ENCODE measurements at regions not wholly inside any gene's neighbourhood (a gene's known extent, or its start where the extent isn't known, plus 50 kb on each side); places are given as distances from the start of the nearest gene placed in this dataset.
"Not testable (repeated sequence)": the region's sequence is repeated elsewhere in the genome, so short reads cannot be mapped to it uniquely, and the experiment has no call there.

DNA sequence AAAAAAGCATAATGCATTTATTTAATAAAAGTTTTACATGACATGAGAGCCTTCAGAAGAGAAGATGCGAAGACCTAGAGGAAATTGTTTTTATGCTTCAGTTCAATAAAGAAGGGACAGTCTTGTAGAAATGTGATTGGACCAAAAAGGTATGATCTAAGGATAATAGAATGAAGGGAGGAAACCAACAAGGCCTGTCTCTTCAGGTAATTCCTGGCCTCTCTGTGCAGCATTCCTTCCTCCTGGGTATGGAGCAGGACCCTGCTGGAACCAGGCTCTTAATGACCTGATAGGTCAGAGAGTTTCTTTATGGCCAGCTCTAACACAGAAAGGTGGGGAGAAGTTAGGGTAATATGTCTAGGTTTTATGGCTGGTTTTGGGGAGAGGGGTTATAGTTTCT is 162.8 kb upstream of the HEY2 start:
- in situ Hi-C loops (cut with HindIII; ENCODE audit: low sequenced_read_pairs) = no loop called here

DNA sequence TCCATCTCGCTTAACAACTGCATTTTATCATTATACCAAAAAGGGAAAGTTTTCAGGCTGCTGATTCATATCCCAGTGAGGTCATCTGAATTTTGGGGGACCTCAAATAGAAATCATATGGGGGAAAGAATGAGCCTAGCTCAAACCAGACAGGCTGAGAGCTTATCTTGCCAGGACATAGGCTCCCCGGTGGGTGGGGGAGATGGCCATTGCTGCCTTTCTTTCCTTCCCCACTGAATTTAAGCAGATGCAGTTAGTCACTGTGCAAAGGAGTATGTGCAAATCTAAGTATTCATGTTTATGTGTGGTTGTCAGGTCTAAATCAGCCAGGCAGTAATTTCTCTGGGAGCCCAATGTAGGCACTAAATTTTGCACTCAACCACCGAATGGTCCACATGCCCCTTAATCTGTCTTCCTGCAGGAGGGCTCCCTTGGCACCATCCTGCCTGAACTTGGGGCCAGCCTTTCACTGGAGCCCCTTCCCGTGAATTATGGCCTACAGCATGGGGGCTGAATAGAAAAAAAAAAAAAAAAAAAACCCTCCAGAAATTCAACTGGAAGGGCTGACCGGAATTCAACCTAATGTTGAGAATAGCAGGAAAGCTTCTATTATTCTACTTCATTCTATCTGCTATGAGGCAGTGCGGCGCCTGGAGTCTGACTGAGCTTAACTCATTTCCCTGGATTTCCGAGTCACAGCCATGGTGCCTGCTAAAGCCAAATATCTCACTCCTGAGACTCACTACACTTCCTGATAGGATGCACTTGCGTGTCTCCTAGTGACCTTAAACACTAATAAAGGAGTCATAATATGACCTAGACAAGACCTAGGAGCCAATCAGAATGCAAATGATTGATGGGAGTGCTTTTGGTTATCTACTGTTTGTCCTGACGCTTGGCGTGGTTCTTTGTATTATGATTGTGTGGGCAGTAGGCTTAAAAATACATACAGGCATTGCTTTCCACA is 161.5 kb upstream of the HEY2 start:
- in situ Hi-C loops (cut with HindIII; ENCODE audit: low sequenced_read_pairs) = no loop called here

DNA sequence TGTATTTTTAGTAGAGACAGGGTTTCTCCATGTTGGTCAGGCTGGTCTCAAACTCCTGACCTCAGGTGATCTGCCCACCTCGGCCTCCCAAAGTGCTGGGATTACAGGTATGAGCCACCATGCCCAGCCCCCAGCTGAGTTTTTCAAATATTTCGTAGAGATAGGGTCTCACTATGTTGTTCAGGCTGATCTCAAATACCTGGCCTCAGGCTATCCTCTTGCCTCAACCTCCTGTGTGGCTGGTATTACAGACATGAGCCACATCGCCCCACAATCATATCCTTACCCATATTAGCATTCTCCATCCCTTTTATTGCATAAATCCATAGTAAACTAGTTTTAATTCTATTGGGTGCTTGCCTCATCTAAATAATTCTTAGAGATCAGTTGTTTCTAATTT is 157.6 kb upstream of the HEY2 start:
- in situ Hi-C loops (cut with HindIII; ENCODE audit: low sequenced_read_pairs) = loop anchor here (5.0 kb wide), 1 partner anchor 41 kb away; no protein-coding TSS in a partner anchor

DNA sequence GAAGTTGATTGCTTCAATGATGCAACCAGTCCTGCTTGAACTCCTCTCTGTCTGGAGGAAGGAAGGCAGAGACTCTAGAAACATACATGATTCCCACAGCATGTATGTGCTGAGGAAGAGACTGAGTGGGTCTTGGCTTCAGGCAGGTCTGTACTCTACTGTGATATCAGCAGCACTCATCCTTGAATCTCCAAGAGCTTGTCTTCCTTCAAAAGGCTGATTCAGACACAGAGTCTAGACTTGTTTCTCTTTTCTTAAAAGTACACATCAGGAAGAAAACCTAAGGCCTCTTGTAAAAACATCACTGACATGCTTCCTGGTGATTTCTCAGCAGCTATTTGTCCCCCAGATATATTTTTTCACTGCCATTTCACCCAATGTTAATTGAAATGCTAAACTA is 155.7 kb upstream of the HEY2 start:
- in situ Hi-C loops (cut with HindIII; ENCODE audit: low sequenced_read_pairs) = loop anchor here (5.0 kb wide), 1 partner anchor 39 kb away; no protein-coding TSS in a partner anchor

DNA sequence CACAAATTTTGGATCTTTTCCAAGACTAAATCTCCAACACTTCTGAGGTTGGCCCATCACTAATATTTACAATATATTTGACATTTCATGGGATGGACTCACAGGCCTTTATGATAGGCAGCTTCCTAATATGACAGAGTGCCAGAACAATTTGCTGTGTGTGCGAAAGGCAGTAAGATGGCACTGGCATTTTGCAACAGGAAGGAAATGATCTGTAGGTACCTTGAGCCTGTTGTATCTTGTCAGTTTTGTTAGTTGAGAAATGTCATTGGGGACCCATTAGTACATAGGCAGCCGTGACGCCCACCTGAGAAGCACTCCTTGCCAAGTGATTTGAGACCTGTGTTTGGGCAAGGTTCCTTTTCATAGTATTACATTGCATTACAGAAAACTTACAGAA is 153.4 kb upstream of the HEY2 start:
- in situ Hi-C loops (cut with HindIII; ENCODE audit: low sequenced_read_pairs) = no loop called here

DNA sequence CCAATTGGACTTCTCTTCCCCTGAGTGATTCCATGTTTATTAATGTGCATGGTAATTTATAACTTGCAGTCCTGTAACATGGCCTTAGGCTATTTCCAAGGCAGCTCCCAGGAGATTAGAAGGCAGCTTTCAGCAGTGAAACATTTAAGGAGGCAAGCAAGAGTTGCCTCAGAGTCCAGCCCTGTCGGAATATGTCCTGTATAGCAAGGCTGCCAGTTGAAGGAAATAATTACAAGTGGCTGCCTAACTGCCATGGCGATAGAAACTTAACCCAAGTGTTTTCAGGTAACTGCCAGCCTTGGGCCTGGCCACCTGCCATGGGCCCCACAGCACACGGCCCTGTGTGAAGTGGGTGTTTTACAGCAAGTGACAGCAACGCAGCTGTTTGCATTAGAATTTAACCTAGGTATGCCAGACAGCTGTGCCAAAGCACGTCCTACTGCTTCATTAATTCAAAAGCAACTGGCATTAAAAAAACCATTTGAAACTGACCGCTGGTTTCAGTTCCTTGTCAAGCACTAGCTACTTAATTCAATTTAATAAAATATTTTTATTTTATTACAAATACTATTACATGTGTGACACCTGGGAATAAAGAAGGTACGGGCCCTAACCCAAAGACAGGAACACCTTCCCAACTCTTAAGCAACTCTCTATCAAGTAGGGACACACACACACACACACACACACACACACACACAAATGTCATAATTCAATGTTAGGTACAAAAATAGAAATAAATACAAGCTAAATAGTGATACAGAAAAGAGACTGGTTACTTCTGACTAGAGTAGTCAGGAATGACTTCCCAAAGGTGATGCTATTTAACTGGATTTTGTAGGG is 151.8 kb upstream of the HEY2 start:
- in situ Hi-C loops (cut with HindIII; ENCODE audit: low sequenced_read_pairs) = no loop called here

DNA sequence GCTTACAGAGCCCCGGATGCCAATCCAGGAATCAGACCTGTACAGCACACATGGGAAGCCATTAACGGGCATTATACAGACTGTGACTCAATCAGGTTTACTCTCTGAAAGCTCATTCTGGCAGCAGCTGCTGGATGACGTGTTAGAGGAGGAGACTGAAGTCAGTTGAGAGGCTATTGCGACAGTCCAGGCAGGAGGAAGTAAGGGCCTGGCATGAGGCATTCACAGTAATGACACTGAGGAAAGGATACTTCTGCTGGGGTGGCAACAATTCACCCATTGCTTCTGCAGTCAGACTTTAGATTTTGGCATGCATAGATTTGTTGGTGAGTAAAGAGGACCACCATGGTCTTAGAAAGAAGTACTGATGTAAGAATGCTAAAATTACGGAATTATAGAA is 151.0 kb upstream of the HEY2 start:
- in situ Hi-C loops (cut with HindIII; ENCODE audit: low sequenced_read_pairs) = no loop called here

DNA sequence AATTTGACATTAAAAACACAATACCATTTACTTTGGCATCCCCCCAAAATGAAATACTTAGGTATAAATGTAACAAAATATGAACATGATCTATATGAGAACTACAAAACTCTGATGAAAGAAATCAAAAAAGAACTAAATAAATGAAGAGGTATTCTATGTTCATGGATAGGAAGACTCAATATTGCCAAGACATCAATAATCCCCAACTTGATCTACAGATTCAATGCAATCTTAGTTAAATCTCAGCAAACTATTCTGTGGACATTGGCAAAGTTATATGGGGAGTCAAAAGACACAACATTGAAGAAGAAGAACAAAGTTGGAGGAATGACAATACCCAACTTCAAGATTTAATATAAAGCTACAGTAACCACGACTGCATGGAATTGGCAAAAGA is 145.2 kb upstream of the HEY2 start:
- in situ Hi-C loops (cut with HindIII; ENCODE audit: low sequenced_read_pairs) = no loop called here

DNA sequence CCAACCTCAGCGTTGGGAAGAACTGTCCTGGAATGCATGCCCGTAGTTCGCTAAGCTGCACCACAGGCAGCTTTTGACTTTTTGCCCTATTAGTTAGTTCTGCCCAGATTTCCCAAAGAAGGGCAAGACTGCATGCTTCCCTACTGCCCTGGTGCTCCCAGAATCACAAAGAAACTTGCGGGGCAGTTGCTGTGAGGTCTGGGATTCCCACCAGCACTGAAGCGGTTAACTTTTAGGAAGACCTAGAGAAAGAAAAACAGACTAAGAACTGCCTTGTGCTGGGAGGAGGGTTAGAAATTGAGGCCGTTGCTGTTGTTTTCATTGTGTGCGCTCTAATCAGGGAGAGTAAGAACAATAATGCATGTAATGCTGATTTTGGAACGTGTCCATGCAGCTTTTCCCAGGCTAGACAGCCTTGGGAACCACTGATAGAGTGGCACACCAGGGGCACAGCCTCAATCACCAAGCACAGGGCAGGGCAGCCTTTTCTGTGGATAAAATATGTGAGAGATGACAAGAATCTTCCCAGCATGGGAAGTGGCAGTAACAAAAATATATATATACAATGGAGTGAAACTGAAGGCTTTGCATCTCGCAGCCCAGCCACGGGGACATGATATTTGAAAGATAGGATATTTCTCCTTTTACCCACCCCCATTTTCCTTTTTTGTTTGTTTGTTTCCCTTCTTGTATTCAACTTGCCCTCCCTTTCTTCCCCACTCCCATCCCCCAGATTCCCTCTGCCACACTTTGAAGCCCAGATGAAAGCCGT is 137.7 kb upstream of the HEY2 start:
- in situ Hi-C loops (cut with HindIII; ENCODE audit: low sequenced_read_pairs) = no loop called here

DNA sequence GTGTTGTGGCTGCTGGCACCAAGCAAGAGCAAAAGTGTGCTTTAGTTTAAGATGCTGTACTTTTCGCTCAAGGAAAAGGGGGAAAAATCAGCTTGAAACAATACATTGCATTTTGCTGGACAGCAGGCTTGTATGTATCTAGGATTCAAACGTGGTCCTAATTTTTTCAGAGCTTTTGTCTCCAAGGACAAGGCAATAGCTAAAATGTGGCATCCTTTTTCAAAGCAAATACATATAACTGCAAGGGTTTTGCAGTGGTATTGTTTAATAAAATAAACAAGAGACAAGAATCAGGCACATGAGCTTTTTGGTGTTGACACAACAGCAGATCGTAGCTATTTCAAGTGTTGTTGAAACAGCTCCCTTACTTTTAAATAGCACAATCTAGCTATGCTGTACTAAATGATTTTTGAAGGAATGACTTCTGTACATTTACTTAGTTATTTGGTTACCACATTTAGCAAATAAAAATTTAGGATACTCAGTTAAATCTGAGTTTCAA is 137.0 kb upstream of the HEY2 start:
- in situ Hi-C loops (cut with HindIII; ENCODE audit: low sequenced_read_pairs) = no loop called here

DNA sequence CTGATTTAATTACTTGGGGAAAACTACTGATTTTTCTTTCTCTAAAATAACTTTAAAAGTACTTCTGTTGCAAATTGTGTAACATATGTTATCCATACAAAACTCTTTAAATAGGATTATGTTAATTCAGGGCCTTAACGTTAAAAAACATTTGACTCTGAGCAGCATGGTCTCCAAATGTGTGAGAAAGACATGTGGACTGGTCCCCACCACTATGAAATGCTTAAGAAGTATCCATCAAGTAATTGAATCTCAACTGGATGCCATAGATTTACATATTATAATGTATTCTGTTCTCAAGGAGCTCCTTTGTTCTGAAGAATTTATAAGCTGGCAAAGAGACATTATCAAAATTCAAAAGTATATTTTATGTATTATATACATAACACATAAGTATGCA is 130.8 kb upstream of the HEY2 start:
- in situ Hi-C loops (cut with HindIII; ENCODE audit: low sequenced_read_pairs) = no loop called here

DNA sequence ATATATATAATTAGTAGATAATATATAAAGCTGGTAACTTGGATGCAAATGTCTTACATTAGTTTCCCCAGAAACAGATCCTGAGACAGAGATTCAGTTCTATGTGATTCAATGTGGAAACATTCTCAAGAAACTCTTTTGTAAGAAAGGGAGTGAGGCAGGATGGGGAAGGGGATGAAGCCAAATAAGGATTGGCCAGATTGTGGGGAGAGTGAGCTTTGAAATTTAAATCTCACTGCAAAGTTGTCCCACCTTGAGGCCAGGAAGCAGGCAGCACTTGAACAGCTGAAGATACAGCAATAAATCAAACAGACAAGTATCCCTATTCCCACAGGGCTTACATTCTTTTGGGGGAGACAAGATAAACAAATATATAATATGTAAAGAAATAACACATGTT is 126.3 kb upstream of the HEY2 start:
- in situ Hi-C loops (cut with HindIII; ENCODE audit: low sequenced_read_pairs) = no loop called here

DNA sequence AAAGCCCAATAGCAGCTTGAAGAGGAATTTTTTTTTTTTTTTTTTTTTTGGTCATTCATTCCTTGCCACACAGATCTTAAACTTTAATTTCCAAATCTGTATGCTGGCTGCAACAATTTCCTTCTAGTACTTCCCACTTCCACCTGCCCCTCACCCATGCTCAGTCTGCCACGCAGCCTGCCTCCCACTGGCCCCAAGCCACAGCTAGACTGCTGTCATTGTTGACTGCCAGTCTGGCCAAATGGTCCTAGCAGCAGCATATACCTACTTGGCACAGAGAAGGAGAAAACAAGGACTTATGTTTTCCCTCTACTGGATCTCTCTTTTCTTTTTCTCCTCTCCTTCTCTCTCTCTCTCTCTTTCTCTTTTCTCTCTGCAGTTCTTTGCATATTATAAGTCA is 118.3 kb upstream of the HEY2 start:
- in situ Hi-C loops (cut with HindIII; ENCODE audit: low sequenced_read_pairs) = loop anchor here (5.0 kb wide), 1 partner anchor 39 kb away; no protein-coding TSS in a partner anchor

DNA sequence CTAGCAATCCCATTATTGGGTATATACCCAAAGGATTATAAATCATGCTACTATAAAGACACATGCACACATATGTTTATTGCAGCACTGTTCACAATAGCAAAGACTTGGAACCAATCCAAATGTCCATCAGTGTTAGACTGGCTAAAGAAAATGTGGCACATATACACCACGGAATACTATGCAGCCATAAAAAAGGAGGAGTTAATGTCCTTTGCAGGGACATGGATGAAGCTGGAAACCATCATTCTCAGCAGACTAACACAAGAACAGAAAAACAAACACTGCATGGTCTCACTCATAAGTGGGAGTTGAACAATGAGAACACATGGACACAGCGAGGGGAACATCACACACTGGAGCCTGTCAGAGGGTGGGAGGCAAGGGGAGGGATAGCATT is 113.4 kb upstream of the HEY2 start:
- in situ Hi-C loops (cut with HindIII; ENCODE audit: low sequenced_read_pairs) = not testable (repeated sequence)

DNA sequence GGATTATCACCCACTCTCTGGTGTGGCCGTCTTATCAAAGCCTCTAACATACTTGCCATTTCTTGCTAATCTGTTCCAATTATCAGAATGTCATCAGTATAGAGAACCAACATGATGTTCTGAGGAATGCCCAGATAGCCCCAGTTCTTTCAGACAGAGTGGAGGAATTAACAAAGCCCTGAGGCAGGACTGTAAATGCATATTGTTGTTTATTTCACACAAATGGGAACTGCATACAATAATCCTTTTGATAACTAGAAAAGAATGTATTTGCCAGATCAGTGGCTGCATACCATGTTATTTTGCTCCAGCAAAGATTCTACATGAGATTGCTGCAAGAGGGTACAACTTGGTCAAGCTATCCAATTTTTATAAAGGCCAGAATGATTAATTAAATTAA is 112.8 kb upstream of the HEY2 start:
- in situ Hi-C loops (cut with HindIII; ENCODE audit: low sequenced_read_pairs) = no loop called here

DNA sequence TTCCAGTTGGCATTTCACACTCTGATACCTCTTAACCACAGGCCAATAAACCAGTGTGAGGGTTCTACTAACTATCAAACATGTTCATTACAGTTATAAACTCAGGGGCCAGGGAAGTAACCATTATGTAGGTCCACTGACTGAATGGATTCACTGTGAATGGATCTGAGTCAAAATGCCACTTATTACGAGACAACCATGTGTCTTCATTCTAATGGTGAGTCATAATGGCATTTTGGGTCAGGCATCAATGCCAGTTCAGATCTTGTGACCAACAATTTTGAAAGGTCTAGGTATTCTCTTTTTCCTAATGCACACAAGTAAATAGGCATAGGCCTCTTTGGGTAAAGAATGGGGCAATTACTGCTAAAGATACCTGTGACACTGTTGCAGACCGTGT is 112.2 kb upstream of the HEY2 start:
- in situ Hi-C loops (cut with HindIII; ENCODE audit: low sequenced_read_pairs) = no loop called here

DNA sequence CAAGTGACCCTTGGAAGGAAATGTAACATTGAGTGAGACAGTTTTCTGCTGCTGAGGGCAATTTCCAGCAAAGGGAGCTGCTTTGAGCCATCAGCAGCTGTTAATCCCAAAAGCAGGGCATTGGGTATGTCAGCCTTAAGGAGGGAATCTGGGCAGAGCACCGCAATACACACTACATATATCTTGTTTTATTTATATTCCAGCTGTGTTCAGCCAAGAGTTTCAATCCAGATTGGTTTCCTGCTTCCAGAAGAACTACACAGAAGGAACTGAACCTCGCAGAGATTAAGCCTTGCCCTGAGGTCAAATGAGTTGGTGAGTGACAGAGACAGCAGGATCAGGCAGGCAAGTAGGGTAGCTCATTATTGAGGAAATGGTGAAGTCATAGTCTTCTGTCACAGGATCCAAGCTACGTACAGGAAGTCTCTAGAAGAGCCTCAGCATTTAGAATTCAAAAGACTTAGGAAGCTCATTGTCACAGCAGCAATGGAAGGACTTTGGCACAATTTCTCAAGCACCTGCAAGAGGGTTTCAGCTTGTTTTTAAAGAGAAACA is 109.9 kb upstream of the HEY2 start:
- in situ Hi-C loops (cut with HindIII; ENCODE audit: low sequenced_read_pairs) = no loop called here

DNA sequence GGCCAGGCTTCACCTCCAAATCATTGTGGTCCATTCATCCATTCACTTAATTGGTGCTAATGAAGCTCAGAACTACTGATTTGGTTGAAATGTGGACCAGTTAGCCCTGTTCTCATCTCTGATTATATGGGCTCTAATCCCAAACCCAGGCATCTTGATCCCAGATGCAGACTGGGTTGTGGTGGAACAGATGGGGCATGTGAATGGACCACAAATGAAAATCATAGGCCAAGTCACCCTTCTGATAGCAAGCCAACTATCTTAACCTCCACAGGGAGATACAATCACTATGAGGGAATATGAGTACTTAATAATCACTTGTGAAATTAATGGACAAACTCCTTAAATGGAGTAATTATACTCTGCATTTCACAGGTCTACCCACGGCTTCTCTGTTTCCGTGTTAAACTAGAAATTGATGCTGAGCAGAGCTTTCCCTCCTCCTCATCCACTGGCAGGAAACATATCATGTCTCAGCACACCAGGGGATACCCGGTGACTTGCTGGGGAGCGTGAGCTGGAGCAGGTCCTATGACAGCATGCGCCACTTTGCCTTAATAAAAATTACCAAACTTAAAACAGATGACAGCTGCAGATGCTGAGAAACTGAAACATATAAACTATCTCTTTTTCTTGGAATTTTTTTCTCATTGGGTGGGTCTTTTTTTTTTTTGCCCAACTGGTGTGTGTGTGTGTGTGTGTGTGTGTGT is 108.8 kb upstream of the HEY2 start:
- in situ Hi-C loops (cut with HindIII; ENCODE audit: low sequenced_read_pairs) = no loop called here

DNA sequence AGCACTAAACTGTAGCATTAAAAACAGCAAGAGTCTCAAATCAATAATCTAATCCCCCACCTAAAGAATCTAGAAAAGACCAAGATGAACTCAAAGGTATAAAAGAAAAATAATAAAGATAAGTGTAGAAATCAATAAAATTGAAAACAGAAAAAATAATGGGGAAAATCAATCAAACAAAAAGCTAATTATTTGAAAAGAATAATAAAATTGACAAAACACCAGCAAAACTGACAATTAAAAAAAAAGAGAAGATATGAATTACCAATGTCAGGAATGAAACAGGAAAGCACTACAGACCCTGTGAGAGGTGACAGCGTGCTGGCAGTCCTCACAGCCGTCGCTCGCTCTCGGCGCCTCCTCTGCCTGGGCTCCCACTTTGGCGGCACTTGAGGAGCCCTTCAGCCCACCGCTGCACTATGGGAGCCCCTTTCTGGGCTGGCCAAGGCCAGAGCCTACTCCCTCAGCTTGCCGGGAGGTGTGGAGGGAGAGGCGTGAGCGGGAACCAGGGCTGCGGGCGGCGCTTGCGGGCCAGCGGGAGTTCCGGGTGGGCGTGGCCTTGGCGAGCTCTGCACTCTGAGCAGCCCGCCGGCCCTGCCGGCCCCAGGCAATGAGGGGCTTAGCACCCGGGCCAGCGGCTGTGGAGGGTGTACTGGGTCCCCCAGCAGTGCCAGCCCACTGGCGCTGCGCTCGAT is 105.3 kb upstream of the HEY2 start:
- in situ Hi-C loops (cut with HindIII; ENCODE audit: low sequenced_read_pairs) = not testable (repeated sequence)
